Panc1 (cell line): ENCODE measurements at regions not wholly inside any gene's neighbourhood (a gene's known extent, or its start where the extent isn't known, plus 50 kb on each side); places are given as distances from the start of the nearest gene placed in this dataset.

ENCODE experiments used
- ATAC-seq: fragments of 200-7000 bp; cut with Tn5 transposase; 2 replicates; pipeline ENCODE4 v1.9.1; 2020; ENCODE audit warnings: mild to moderate bottlenecking, moderate library complexity
- BruUV-seq: library from RNA; stranded (reverse); fragments of 400-500 nt; replicated peaks from 2 replicates; lab custom pipeline; 2021; lab: Mats Ljungman, UMichigan
- CTCF ChIA-PET: fragments of 300-600 bp; sonication (Branson Sonifier 250); formaldehyde crosslinking; loops from one replicate; lab custom pipeline; 2022; ENCODE audit warnings: antibody characterized with exemption; lab: Charles Lee
- POLR2A ChIA-PET: fragments of 300-600 bp; sonication (Branson Sonifier 250); formaldehyde crosslinking; loops from one replicate; lab custom pipeline; 2022; ENCODE audit warnings: antibody characterized with exemption; lab: Charles Lee
- DNase-seq: peaks from one replicate; pipeline ENCODE4 v3.0.0-alpha.2; 2010; ENCODE audit warnings: low read depth, low spot score
- H3K27ac ChIP-seq: 2 replicates; pipeline ENCODE4 v1.5.1; 2011; ENCODE audit warnings: mild to moderate bottlenecking, low read length, inconsistent platforms
- H3K27me3 ChIP-seq: fragments of 200-500 bp; sonication (Bioruptor generic); 2 replicates; pipeline ENCODE4 v1.6.0; 2014; ENCODE audit warnings: low read length, inconsistent platforms; ENCODE audit not compliant: control insufficient read depth, insufficient read depth
- H3K36me3 ChIP-seq: fragments of 200-500 bp; sonication (Bioruptor generic); 2 replicates; pipeline ENCODE4 v1.5.1; 2014; ENCODE audit warnings: inconsistent platforms, mild to moderate bottlenecking, low read length, moderate library complexity; ENCODE audit not compliant: control insufficient read depth, insufficient read depth
- H3K4me1 ChIP-seq: 2 replicates; pipeline ENCODE4 v1.5.1; 2011; ENCODE audit warnings: inconsistent platforms, mild to moderate bottlenecking, low read length, moderate library complexity; ENCODE audit not compliant: control insufficient read depth, insufficient read depth
- H3K4me3 ChIP-seq, 2 experiments: 2 replicates each; pipeline ENCODE4 v1.5.1; 2011 to 2012; ENCODE audit warnings: low read depth in 2 of 2, low read length in 2 of 2, mild to moderate bottlenecking in 2 of 2, inconsistent platforms in 1 of 2, moderate library complexity in 1 of 2
- H3K9me3 ChIP-seq: fragments of 200-500 bp; sonication (Bioruptor generic); 2 replicates; pipeline ENCODE4 v1.5.1; 2014; ENCODE audit warnings: low read depth, mild to moderate bottlenecking, inconsistent platforms, low read length, moderate library complexity; ENCODE audit not compliant: control insufficient read depth, insufficient read depth
- CTCF ChIP-seq: fragments of 450-650 bp; IDR thresholded peaks from 2 replicates; pipeline ENCODE4 v1.5.1; 2017; ENCODE audit warnings: mild to moderate bottlenecking
- POLR2AphosphoS5 ChIP-seq: IDR thresholded peaks from 2 replicates; pipeline ENCODE4 v1.6.1; 2012; ENCODE audit warnings: mild to moderate bottlenecking, low read depth, low read length, moderate library complexity
- REST ChIP-seq, 2 experiments: IDR thresholded peaks; 2 replicates each; pipeline ENCODE4 v1.6.1; 2011 to 2012; ENCODE audit warnings: low read depth in 2 of 2, control low read depth in 1 of 2, low read length in 1 of 2, mild to moderate bottlenecking in 1 of 2, moderate library complexity in 1 of 2; ENCODE audit not compliant: insufficient read depth in 1 of 2
- SIN3A ChIP-seq: IDR thresholded peaks from 2 replicates; pipeline ENCODE4 v1.6.1; 2012; ENCODE audit warnings: low read depth, mild to moderate bottlenecking, low read length, moderate library complexity, borderline replicate concordance; ENCODE audit not compliant: insufficient read depth
- TCF7L2 ChIP-seq: IDR thresholded peaks from 2 replicates; pipeline ENCODE4 v1.6.1; 2011; ENCODE audit warnings: mild to moderate bottlenecking, low read depth, low read length, inconsistent platforms
- in situ Hi-C: cut with HindIII; loops from 2 replicates; pipeline ENCODE4 v1.10.0; 2016; ENCODE audit warnings: low sequenced_read_pairs, low pct_unique_long_range_greater_than_20kb
- intact Hi-C: fragments of 100-400 bp; cut with micrococcal nuclease; formaldehyde crosslinking; loops from one replicate; pipeline ENCODE4 v1.10.0; 2022; ENCODE audit not compliant: unreplicated experiment

GRCh38 chr4:89365375-89365774 lies 57.8 kb upstream of the GPRIN3 start:
- Histone ChIP-seq H3K27ac (no peak overlapping the region), H3K4me3 (no peak overlapping the region), H3K27me3 (no peaks in the 10 kb centered on the region), H3K4me1 (no peaks in the 10 kb centered on the region), H3K36me3 (no peaks in the 10 kb centered on the region), H3K9me3 (no peaks in the 10 kb centered on the region)
- intact Hi-C loops = no loop called here
- ChIA-PET POLR2A (no interaction called here), CTCF (no interaction called here)
- BruUV-seq = no TSS peak
- TF ChIP-seq POLR2AphosphoS5 = no peak
- no peak for TF ChIP-seq SIN3A
- no peak for TF ChIP-seq REST (IDR thresholded peaks at IDR 0.05; ENCODE audit: insufficient read depth in 1 of 2, low read depth in 2 of 2, low read length in 1 of 2)
- no peak for TF ChIP-seq TCF7L2
- TF ChIP-seq CTCF = no peak
- ATAC-seq = no peak
- DNase-seq = no peak
- in situ Hi-C loops = no loop called here

- Histone ChIP-seq H3K27me3 (no peaks in the 10 kb centered on the region), H3K4me3 (no peak overlapping the region), H3K36me3 (no peaks in the 10 kb centered on the region), H3K4me1 (no peaks in the 10 kb centered on the region), H3K27ac (no peak overlapping the region), H3K9me3 (no peaks in the 10 kb centered on the region)
- in situ Hi-C loops = no loop called here
- TF ChIP-seq POLR2AphosphoS5 (no peak), CTCF (no peak), TCF7L2 (no peak), REST (IDR thresholded peaks at IDR 0.05; ENCODE audit: insufficient read depth in 1 of 2, low read depth in 2 of 2, low read length in 1 of 2) (no peak), SIN3A (no peak)
- no TSS peak for BruUV-seq
- no peak for DNase-seq
- ATAC-seq = no peak
- ChIA-PET CTCF (no interaction called here), POLR2A (no interaction called here)
- intact Hi-C loops = no loop called here
Observed at GRCh38 chr4:89364541-89364940, 56.9 kb upstream of the GPRIN3 start.
